ENCODE measurements at regions not wholly inside any gene's neighbourhood (a gene's known extent, or its start where the extent isn't known, plus 50 kb on each side); places are given as distances from the start of the nearest gene placed in this dataset.

DNA sequence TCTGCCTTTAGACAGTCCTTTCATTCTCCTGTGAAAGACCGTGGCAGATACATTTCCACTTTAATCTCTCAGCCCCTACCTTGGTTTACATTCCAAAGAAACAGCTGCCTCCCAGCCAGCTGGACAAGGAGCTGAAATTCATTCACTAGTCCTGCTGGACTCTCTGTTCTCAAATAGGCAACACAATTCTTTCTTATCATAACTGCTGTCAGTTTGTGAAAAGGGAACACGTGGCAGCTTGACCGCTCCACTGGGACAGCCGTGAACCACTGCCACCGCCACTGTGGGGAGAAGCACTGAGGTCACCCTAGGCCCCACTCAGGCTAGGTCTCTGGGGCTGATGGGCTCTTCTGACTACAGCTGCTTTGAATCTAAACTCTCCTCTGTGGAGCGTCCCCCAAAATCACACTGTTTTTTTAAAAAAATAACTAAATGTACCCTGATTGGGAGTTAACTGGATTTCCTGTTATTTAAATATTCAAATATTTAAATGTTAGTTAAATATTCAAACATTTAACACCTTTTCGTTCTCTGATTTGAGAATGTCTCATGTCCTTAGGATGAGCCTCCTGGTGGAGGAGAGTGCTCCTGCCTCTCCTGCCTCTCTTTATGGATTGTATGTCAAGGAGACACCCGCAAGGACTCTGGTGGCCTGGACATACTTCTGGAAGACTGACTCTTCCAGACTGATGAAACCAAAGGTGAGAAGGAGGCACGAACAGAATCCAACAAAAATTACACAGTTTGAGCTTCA is 120.1 kb downstream of the BOD1 start:
- TF ChIP-seq, protein P1, sequence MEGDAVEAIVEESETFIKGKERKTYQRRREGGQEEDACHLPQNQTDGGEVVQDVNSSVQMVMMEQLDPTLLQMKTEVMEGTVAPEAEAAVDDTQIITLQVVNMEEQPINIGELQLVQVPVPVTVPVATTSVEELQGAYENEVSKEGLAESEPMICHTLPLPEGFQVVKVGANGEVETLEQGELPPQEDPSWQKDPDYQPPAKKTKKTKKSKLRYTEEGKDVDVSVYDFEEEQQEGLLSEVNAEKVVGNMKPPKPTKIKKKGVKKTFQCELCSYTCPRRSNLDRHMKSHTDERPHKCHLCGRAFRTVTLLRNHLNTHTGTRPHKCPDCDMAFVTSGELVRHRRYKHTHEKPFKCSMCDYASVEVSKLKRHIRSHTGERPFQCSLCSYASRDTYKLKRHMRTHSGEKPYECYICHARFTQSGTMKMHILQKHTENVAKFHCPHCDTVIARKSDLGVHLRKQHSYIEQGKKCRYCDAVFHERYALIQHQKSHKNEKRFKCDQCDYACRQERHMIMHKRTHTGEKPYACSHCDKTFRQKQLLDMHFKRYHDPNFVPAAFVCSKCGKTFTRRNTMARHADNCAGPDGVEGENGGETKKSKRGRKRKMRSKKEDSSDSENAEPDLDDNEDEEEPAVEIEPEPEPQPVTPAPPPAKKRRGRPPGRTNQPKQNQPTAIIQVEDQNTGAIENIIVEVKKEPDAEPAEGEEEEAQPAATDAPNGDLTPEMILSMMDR (IDR thresholded peaks at IDR 0.05; ENCODE audit: borderline replicate concordance, extremely low read depth, low read length, poor library complexity, severe bottlenecking): no peak
- TF ChIP-seq EZH2 (IDR thresholded peaks at IDR 0.05; ENCODE audit: borderline replicate concordance, low read depth, low read length, severe bottlenecking): no peak
